GM11168 (cell line): ENCODE measurements at regions not wholly inside any gene's neighbourhood (a gene's known extent, or its start where the extent isn't known, plus 50 kb on each side); places are given as distances from the start of the nearest gene placed in this dataset.
"Not testable (repeated sequence)": the region's sequence is repeated elsewhere in the genome, so short reads cannot be mapped to it uniquely, and the experiment has no call there.

Experiments
- in situ Hi-C: fragments of 300-500 bp; cut with MboI; formaldehyde crosslinking; loops from one replicate; pipeline ENCODE4 v1.12.0; 2022; ENCODE audit warnings: low sequenced_read_pairs; ENCODE audit not compliant: unreplicated experiment

DNA sequence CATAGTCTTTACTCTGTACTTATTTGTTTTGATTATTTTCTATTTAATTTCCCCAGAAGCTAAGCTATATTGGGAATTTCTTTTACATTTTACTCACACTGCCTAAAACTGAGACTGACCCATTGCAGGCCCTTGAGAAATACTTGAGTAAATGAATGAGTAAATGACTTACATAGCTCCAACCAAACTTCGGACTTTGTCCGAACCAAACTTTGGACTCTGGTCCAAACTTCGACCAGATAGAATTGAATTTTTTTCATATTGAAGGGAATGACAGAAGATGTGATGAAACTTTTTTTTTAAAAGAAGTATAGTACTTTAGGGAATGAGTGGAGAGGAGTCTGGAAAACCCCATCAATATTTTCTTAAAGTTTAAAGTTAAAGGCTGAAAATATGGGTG lies 75.6 kb upstream of the MYRIP start:
- in situ Hi-C loops, result no loop called here

DNA sequence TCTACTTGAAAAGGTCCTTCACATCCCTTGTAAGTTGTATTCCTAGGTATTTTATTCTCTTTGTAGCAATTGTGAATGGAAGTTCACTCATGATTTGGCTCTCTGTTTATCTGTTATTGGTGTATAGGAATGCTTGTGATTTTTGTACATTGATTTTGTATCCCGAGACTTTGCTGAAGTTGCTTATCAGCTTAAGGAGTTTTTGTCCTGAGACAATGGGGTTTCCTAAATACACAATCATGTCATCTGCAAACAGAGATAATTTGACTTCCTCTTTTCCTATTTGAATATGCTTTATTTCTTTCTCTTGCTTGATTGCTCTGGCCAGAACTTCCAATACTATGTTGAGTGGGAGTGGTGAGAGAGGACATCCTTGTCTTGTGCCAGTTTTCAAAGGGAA lies 69.8 kb upstream of the MYRIP start:
- in situ Hi-C loops, result not testable (repeated sequence)

DNA sequence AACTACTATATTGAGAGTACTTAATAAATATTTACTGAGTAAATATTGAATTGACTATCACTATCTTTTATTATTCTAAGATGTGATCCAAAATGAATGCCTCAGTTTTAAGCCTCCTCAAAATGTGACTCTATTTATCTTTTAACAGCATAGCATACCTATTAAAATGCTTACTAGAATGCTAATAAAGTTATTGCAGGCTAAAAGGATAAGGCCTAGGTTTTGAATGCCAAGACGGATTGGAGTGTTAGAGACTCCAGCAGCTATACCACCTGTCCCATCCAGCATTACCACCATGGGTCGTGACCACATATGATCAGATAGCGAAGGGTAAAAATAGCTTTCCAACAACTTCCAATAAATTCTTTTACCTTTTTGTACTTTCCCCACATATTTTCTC lies 64.7 kb upstream of the MYRIP start:
- in situ Hi-C loops, result no loop called here

DNA sequence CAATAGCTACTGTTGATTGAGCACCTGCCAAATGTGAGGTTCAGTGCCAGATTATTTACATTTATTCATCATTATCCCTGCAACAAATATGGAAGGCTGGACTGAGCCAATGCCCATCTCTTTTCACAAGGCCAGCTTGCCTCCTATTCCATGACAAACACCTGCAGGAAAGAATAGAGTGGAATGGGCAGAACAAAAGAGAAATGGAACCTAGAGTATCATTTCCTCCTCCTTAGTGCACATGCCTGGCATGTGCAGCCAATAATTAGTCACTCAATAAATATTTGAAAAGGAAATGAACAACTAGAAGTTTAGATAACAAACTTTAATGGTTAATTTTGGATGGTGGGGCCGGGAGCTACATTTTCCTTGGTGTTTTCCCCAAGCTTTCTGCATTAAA lies 61.4 kb upstream of the MYRIP start:
- in situ Hi-C loops, result no loop called here

GRCh38 chr3:39748763-39749162 lies 60.6 kb upstream of the MYRIP start:
- in situ Hi-C loops, result no loop called here

DNA sequence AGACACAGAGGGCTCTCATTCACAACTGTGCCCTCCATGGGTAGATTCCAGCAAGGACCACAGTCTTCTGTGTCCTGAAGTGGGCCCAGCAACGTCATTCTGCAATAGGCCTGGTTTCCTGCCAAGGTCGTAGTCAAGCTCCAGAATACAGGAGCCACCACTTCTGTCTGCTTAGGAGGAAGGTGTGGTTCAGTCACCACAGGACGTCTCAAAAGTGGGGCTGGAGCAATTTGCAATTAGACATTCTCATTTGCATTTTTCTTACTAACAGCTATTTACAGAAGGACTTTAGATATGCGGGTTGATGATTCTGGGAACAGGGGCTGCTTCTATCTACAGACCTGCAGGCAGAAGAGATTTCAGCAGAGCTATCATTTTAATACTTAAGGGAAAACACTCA lies 58.7 kb upstream of the MYRIP start:
- in situ Hi-C loops, result no loop called here

DNA sequence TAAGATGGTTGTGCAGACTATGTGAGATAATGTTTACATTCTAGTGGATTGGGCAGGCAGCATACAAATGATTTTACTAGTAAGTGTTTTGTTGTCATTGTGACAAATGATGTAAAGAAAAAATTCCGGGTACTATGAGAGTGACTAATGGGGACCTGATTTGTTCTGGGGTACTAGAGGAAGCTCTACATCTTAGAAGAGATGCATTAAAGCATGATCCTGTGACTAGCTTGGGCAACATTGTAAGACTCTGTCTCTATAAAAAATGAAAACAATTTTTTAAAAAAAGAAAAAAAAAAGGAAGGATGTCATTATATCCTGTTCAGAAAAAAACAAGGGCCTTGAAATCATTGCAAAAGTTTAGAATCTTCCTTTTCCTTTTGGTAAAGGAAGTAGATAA lies 58.1 kb upstream of the MYRIP start:
- in situ Hi-C loops, result no loop called here

- in situ Hi-C loops, result no loop called here
These were observed 57.3 kb upstream of the MYRIP start for GRCh38 chr3:39752019-39752637.

DNA sequence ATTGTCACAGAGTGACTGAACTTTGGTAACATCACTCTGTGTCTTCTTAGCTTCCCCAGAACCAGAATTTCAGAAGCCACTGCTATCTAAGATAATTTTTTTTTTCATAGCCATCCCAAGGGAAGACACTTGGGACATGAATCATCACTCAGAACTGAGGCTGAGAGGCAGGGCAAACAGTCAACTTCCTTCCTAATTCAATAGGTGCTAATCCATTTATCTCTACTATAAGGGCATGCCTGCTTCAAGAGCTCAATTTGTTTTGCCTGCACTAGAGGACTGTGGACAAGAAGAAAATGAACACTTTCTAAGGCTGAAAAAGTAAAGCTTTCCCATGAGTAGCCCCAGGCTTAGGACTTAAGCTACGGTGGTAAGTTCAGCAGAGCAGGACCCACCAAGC lies 56.7 kb upstream of the MYRIP start:
- in situ Hi-C loops, result no loop called here

DNA sequence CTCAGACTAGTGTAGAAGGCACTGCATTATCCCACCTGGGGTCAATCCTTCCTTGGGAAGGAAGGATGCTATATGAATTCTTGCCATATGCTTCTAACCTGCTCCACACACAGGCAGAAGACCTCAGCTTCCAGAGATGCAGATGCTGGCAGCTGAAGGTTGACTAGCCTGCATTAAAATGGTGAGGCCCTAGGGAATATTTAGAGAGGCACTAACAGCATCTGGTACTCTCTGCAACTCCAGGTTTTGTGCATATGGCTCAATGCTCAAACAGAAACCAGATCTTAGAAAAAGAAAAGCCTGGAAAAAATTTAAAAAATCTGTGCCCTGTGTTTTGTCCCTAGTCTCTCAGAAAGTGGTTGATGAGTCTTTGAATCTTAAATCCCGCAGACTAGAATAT lies 56.0 kb upstream of the MYRIP start:
- in situ Hi-C loops, result no loop called here

DNA sequence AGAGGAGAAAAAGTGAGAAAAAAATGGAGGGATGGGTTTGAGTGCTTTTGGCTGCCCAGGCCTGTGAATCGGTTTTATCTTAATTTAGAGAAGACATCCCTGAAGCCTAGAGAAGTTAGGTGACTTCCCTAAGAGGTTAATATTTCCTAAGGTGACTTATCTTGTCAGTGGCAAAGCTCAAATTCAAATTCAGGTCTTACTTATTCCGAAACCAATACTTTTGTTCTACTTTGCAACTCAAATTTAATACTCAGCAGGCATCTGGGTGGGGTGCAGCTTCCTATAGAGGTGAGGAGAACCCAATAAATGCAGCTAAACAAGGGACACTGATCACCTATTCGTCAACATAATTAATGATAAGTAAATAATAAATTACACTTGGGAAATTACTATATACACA lies 54.9 kb upstream of the MYRIP start:
- in situ Hi-C loops, result no loop called here

DNA sequence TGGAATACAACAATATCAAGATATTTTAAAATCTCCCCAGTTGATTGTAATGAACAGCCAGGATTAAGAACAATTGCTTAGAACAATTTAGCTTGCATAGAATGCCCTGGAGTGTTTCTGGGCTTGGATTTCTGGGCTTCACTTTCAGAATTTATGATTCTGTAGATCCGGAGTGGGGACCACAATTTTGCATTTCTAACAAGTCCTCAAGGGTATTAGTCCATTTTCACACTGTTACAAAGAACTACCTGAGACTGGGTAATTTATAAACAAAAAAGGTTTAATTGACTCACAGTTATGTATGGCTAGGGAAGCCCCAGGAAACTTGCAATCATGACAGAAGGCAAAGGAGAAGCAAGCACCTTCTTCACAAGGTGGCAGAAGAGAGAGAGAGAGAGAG lies 54.3 kb upstream of the MYRIP start:
- in situ Hi-C loops, result no loop called here

GRCh38 chr3:39757307-39757706 lies 52.1 kb upstream of the MYRIP start:
- in situ Hi-C loops, result no loop called here
